ENCODE measurements at regions not wholly inside any gene's neighbourhood (a gene's known extent, or its start where the extent isn't known, plus 50 kb on each side); places are given as distances from the start of the nearest gene placed in this dataset.

- TF ChIP-seq POLR2AphosphoS5 (IDR thresholded peaks at IDR 0.05; ENCODE audit: insufficient read depth, low read depth, low read length) (no peak), GATA2 (IDR thresholded peaks at IDR 0.05; ENCODE audit: insufficient read depth, insufficient read length, low read depth, low read length) (no peak), CTCF (IDR thresholded peaks at IDR 0.05; ENCODE audit: extremely low read depth in 1 of 2, insufficient read depth in 1 of 2, low read depth in 1 of 2, low read length in 2 of 2) (no peak), MAX (IDR thresholded peaks at IDR 0.05; ENCODE audit: insufficient read depth, insufficient read length) (no peak), JUN (IDR thresholded peaks at IDR 0.05; ENCODE audit: borderline replicate concordance, insufficient read depth, insufficient read length, low read depth) (no peak), POLR2A (IDR thresholded peaks at IDR 0.05; ENCODE audit: low read depth, low read length) (no peak), EZH2 (IDR thresholded peaks at IDR 0.05; ENCODE audit: borderline replicate concordance, low read depth, low read length, severe bottlenecking) (no peak), FOS (IDR thresholded peaks at IDR 0.05; ENCODE audit: borderline replicate concordance, insufficient read depth, low read length) (no peak), MYC (IDR thresholded peaks at IDR 0.05; ENCODE audit: low read depth, low read length) (no peak)
- no peak for FAIRE-seq
- dilution Hi-C loops (cut with MboI; ENCODE audit: extremely low pct_ligation_motif_present, low sequenced_read_pairs) (no loop called here), intact Hi-C loops (cut with micrococcal nuclease) (loop anchor here (1.0 kb wide), 1 partner anchor 23 kb away; no protein-coding TSS in a partner anchor)
- ChIA-PET POLR2A (no interaction called here), CTCF (no interaction called here)
- Histone ChIP-seq H3K27me3 (ENCODE audit: control insufficient read depth in 2 of 2, insufficient read depth in 2 of 2, low read length in 2 of 2) (peaks cover 11 to 23% of the 10 kb centered on the region in 2 experiments), H3K4me1 (ENCODE audit: control insufficient read depth, extremely low read depth, insufficient read depth, low read length) (no peaks in the 10 kb centered on the region), H3K4me2 (ENCODE audit: insufficient read depth, low read length) (no peak overlapping the region), H4K20me1 (replicated peaks; ENCODE audit: control insufficient read depth, extremely low read depth, insufficient read depth, low read length) (no peaks in the 10 kb centered on the region), H3K9me1 (replicated peaks; ENCODE audit: control insufficient read depth, extremely low read depth, insufficient read depth, low read length) (no peaks in the 10 kb centered on the region), H2AFZ (ENCODE audit: low read depth, low read length) (no peak overlapping the region), H3K27ac (ENCODE audit: insufficient read depth, low read depth, low read length) (no peak overlapping the region), H3K9ac (replicated peaks; ENCODE audit: extremely low read depth, insufficient read depth, low read length) (no peak overlapping the region), H3K36me3 (ENCODE audit: control insufficient read depth in 2 of 2, extremely low read depth in 1 of 2, insufficient read depth in 2 of 2, low read length in 2 of 2) (no peaks in the 10 kb centered on the region), H3K4me3 (replicated peaks in 1 of 3; ENCODE audit: insufficient read depth in 1 of 3, low read depth in 1 of 3, low read length in 3 of 3) (no peak overlapping the region), H3K79me2 (ENCODE audit: control insufficient read depth, insufficient read depth, low read length) (no peaks in the 10 kb centered on the region), H3K9me3 (replicated peaks; ENCODE audit: control insufficient read depth, insufficient read depth, low read length) (no peaks in the 10 kb centered on the region)
- no TSS peak for BruUV-seq (replicated peaks)
- DNase-seq (ENCODE audit: low read depth, low spot score), result no peak
Measured at GRCh38 chr12:46884362-46884761, 58.6 kb upstream of the SLC38A4 start.

Data from endothelial cell of umbilical vein (primary cell).